H1 (cell line): ENCODE measurements at regions not wholly inside any gene's neighbourhood (a gene's known extent, or its start where the extent isn't known, plus 50 kb on each side); places are given as distances from the start of the nearest gene placed in this dataset.

ENCODE experiments used
- CTCF ChIA-PET: fragments of 300-600 bp; sonication (Branson Sonifier 250); formaldehyde crosslinking; loops from one replicate; lab custom pipeline; 2021; ENCODE audit not compliant: partially characterized antibody; lab: Charles Lee
- POLR2A ChIA-PET: fragments of 300-600 bp; sonication (Branson Sonifier 250); formaldehyde crosslinking; loops from one replicate; lab custom pipeline; 2021; ENCODE audit warnings: inconsistent platforms; ENCODE audit not compliant: partially characterized antibody; lab: Charles Lee
- DNase-seq, 2 experiments: peaks; one replicate each; pipeline versions ENCODE4 v3.0.0 to v3.0.0-alpha.2; 2010 to 2022; ENCODE audit warnings: low spot score in 2 of 2, low read depth in 1 of 2, mixed read lengths in 1 of 2
- FAIRE-seq: peaks from 2 replicates; lab custom pipeline; 2011; peaks lifted over from hg19 to GRCh38; lab: Jason Lieb, UNC
- H2AFZ ChIP-seq: 2 replicates; pipeline ENCODE4 v1.8.1; 2012; ENCODE audit warnings: low read length, inconsistent platforms
- H2AK5ac ChIP-seq: 2 replicates; pipeline ENCODE4 v1.6.1; 2013; ENCODE audit warnings: low read depth, low read length
- H2BK120ac ChIP-seq: replicated peaks from 2 replicates; pipeline ENCODE3; 2013; ENCODE audit warnings: low read depth, low read length, inconsistent platforms
- H2BK12ac ChIP-seq: 2 replicates; pipeline ENCODE4 v1.6.1; 2013; ENCODE audit warnings: low read depth, low read length
- H2BK15ac ChIP-seq: 2 replicates; pipeline ENCODE4 v1.6.1; 2013; ENCODE audit warnings: low read length
- H2BK20ac ChIP-seq: 2 replicates; pipeline ENCODE4 v1.6.1; 2013; ENCODE audit warnings: low read length
- H2BK5ac ChIP-seq: 2 replicates; pipeline ENCODE4 v1.6.1; 2013; ENCODE audit warnings: low read depth, low read length
- H3K14ac ChIP-seq: 2 replicates; pipeline ENCODE4 v1.6.1; 2013; ENCODE audit warnings: inconsistent platforms; ENCODE audit not compliant: insufficient read length
- H3K18ac ChIP-seq: 2 replicates; pipeline ENCODE4 v1.6.1; 2013; ENCODE audit warnings: low read length; ENCODE audit errors: extremely low read depth
- H3K23ac ChIP-seq: 2 replicates; pipeline ENCODE4 v1.6.1; 2013; ENCODE audit warnings: inconsistent platforms; ENCODE audit not compliant: insufficient read length
- H3K23me2 ChIP-seq: 2 replicates; pipeline ENCODE4 v1.6.1; 2013; ENCODE audit warnings: low read depth, low read length
- H3K27ac ChIP-seq: 2 replicates; pipeline ENCODE4 v1.6.1; 2011; ENCODE audit warnings: low read depth, low read length, inconsistent platforms
- H3K27me3 ChIP-seq, 4 experiments: replicated peaks in 1 of 4; 1 replicate in 1 of 4; 2 replicates in 3 of 4; pipeline versions ENCODE4 v1.6.1 to v1.8.1; 2011 to 2013; ENCODE audit warnings: low read length in 3 of 4, mild to moderate bottlenecking in 3 of 4, inconsistent platforms in 2 of 4, mixed read lengths in 2 of 4, moderate library complexity in 1 of 4; ENCODE audit not compliant: control insufficient read depth in 3 of 4, insufficient read depth in 3 of 4; ENCODE audit errors: extremely low read depth in 1 of 4
- H3K36me3 ChIP-seq, 4 experiments: 2 replicates each; pipeline versions ENCODE4 v1.6.1 to v1.8.1; 2011 to 2013; ENCODE audit warnings: mild to moderate bottlenecking in 4 of 4, low read length in 3 of 4, moderate library complexity in 2 of 4, control low read depth in 1 of 4, inconsistent platforms in 1 of 4; ENCODE audit not compliant: insufficient read depth in 4 of 4, control insufficient read depth in 2 of 4
- H3K4ac ChIP-seq: replicated peaks from 2 replicates; pipeline ENCODE3; 2013; ENCODE audit warnings: low read length, low read depth, mixed read lengths, inconsistent platforms; ENCODE audit not compliant: insufficient read length
- H3K4me1 ChIP-seq, 4 experiments: replicated peaks in 1 of 4; 1 replicate in 1 of 4; 2 replicates in 3 of 4; pipeline versions ENCODE4 v1.6.1 to v1.8.1; 2011 to 2013; ENCODE audit warnings: low read length in 3 of 4, inconsistent platforms in 2 of 4, mixed read lengths in 1 of 4; ENCODE audit not compliant: insufficient read depth in 4 of 4, control insufficient read depth in 3 of 4
- H3K4me2 ChIP-seq, 2 experiments: 2 replicates each; pipeline versions ENCODE4 v1.6.1 to v1.8.1; 2011 to 2013; ENCODE audit warnings: low read depth in 2 of 2, low read length in 2 of 2, control low read depth in 1 of 2, inconsistent platforms in 1 of 2, mild to moderate bottlenecking in 1 of 2; ENCODE audit not compliant: insufficient read depth in 1 of 2
- H3K4me3 ChIP-seq, 4 experiments: fragments of 200-600, 300-600 bp in 1 of 4; sonication (generic), shearing (Covaris generic), sonication (Bioruptor Twin) in 1 of 4; 2 replicates each; pipeline versions ENCODE4 v1.5.1 to v1.8.1; 2011 to 2016; ENCODE audit warnings: low read length in 4 of 4, low read depth in 3 of 4, control low read depth in 2 of 4, inconsistent platforms in 2 of 4, mild to moderate bottlenecking in 2 of 4, mixed read lengths in 1 of 4, moderate library complexity in 1 of 4; ENCODE audit not compliant: insufficient read depth in 2 of 4; ENCODE audit errors: extremely low read depth in 1 of 4
- H3K56ac ChIP-seq: replicated peaks from 2 replicates; pipeline ENCODE3; 2013; ENCODE audit warnings: low read depth, mild to moderate bottlenecking, mixed read lengths, low read length, inconsistent platforms; ENCODE audit not compliant: insufficient read length
- H3K79me1 ChIP-seq: 2 replicates; pipeline ENCODE4 v1.6.1; 2013; ENCODE audit warnings: low read depth, low read length, control low read depth
- H3K79me2 ChIP-seq, 2 experiments: 2 replicates each; pipeline versions ENCODE4 v1.6.1 to v1.8.1; 2012 to 2013; ENCODE audit warnings: low read length in 2 of 2, mild to moderate bottlenecking in 2 of 2, inconsistent platforms in 1 of 2; ENCODE audit not compliant: insufficient read depth in 2 of 2, control insufficient read depth in 1 of 2
- H3K9ac ChIP-seq, 4 experiments: replicated peaks in 1 of 4; 1 replicate in 1 of 4; 2 replicates in 3 of 4; pipeline versions ENCODE4 v1.6.1 to v1.8.1; 2011 to 2013; ENCODE audit warnings: low read depth in 3 of 4, low read length in 3 of 4, control low read depth in 2 of 4, mild to moderate bottlenecking in 2 of 4, moderate library complexity in 2 of 4, inconsistent platforms in 1 of 4; ENCODE audit errors: extremely low read depth in 1 of 4
- H3K9me3 ChIP-seq, 2 experiments: 2 replicates each; pipeline versions ENCODE4 v1.6.1 to v1.8.1; 2012 to 2013; ENCODE audit warnings: mild to moderate bottlenecking in 2 of 2, moderate library complexity in 2 of 2, control low read depth in 1 of 2, inconsistent platforms in 1 of 2, low read depth in 1 of 2, low read length in 1 of 2, mixed read lengths in 1 of 2; ENCODE audit not compliant: insufficient read depth in 2 of 2
- H4K20me1 ChIP-seq, 2 experiments: replicated peaks in 1 of 2; 2 replicates each; pipeline versions ENCODE3 to v1.8.1; 2011 to 2013; ENCODE audit warnings: inconsistent platforms in 2 of 2, low read length in 2 of 2, mild to moderate bottlenecking in 1 of 2; ENCODE audit not compliant: insufficient read depth in 2 of 2, control insufficient read depth in 1 of 2
- H4K5ac ChIP-seq: 2 replicates; pipeline ENCODE4 v1.6.1; 2013; ENCODE audit warnings: low read length, low read depth, mixed read lengths, inconsistent platforms; ENCODE audit not compliant: insufficient read length
- H4K8ac ChIP-seq: 2 replicates; pipeline ENCODE4 v1.8.0; 2013; ENCODE audit warnings: mild to moderate bottlenecking, moderate library complexity, low read length, inconsistent platforms; ENCODE audit not compliant: insufficient read depth; ENCODE audit errors: extremely low read depth
- H4K91ac ChIP-seq: replicated peaks from 2 replicates; pipeline ENCODE3; 2013; ENCODE audit warnings: low read length, mixed read lengths, inconsistent platforms; ENCODE audit not compliant: insufficient read length
- BACH1 ChIP-seq: IDR thresholded peaks from 2 replicates; pipeline ENCODE4 v1.6.1; 2012; ENCODE audit warnings: low read length, improper control_type of control experiment
- EZH2 ChIP-seq: fragments of 200-600 bp; sonication (generic); IDR thresholded peaks from 2 replicates; pipeline ENCODE4 v1.7.1; 2012; ENCODE audit warnings: low read depth, mild to moderate bottlenecking, moderate library complexity, low read length, inconsistent platforms; ENCODE audit not compliant: severe bottlenecking
- FOSL1 ChIP-seq: IDR thresholded peaks from 2 replicates; pipeline ENCODE4 v1.6.1; 2011; ENCODE audit warnings: mild to moderate bottlenecking, low read depth, low read length, moderate library complexity; ENCODE audit not compliant: insufficient read depth
- MAFK ChIP-seq: IDR thresholded peaks from 2 replicates; pipeline ENCODE4 v1.6.1; 2012; ENCODE audit warnings: low read depth, mild to moderate bottlenecking, improper control_type of control experiment, low read length
- MAX ChIP-seq: IDR thresholded peaks from 2 replicates; pipeline ENCODE4 v1.6.1; 2012; ENCODE audit warnings: inconsistent platforms
- NRF1 ChIP-seq: IDR thresholded peaks from 2 replicates; pipeline ENCODE4 v1.6.1; 2011; ENCODE audit warnings: mild to moderate bottlenecking, low read depth, low read length, improper control_type of control experiment
- RFX5 ChIP-seq: IDR thresholded peaks from 2 replicates; pipeline ENCODE4 v1.6.1; 2011; ENCODE audit warnings: low read depth, low read length, improper control_type of control experiment, borderline replicate concordance
- SP2 ChIP-seq: IDR thresholded peaks from 2 replicates; pipeline ENCODE4 v1.6.1; 2012; ENCODE audit warnings: mild to moderate bottlenecking, low read length, inconsistent platforms
- TAF7 ChIP-seq: optimal IDR thresholded peaks from 2 replicates; pipeline ENCODE3; 2011; ENCODE audit warnings: low read depth, mild to moderate bottlenecking, inconsistent platforms, low read length, moderate library complexity, borderline replicate concordance
- WGBS, 2 experiments: shearing (Covaris generic) in 1 of 2; methylation state at CpG; one replicate each; pipeline versions ENCODE4 v1.1.6 to v1.1.7; 2013 to 2015; ENCODE audit warnings: low lambda C conversion rate in 2 of 2, mixed read lengths in 2 of 2, inconsistent platforms in 1 of 2, low coverage in 1 of 2, missing lambda C conversion rate in 1 of 2; ENCODE audit not compliant: insufficient replicate concordance in 2 of 2, insufficient coverage in 1 of 2, insufficient read length in 1 of 2; ENCODE audit errors: extremely low coverage in 1 of 2, missing lambda C conversion rate in 1 of 2; 5-methylcytosine and 5-hydroxymethylcytosine counted together

GRCh38 chr6:142659661-142660060, 285.3 kb downstream of the HIVEP2 start:
- no peaks in the 10 kb centered on the region for H3K79me1 ChIP-seq
- no peak overlapping the region for H3K18ac ChIP-seq
- H4K5ac ChIP-seq, result no peak overlapping the region
- no peak overlapping the region for H2BK120ac ChIP-seq
- H3K23me2 ChIP-seq, result no peaks in the 10 kb centered on the region
- CTCF ChIA-PET, result interaction anchor here (1.8 kb wide), 1 partner anchor 93 kb away, joined by 4 read pairs; no protein-coding TSS in a partner anchor
- FAIRE-seq (no peak), DNase-seq (no peak)
- no peak overlapping the region for H2BK12ac ChIP-seq
- H3K4ac ChIP-seq, result no peak overlapping the region
- H3K14ac ChIP-seq, result no peak overlapping the region
- POLR2A ChIA-PET, result no interaction called here
- no peak overlapping the region for H3K4me2 ChIP-seq
- H3K4me1 ChIP-seq, result no peaks in the 10 kb centered on the region
- no peak overlapping the region for H2AK5ac ChIP-seq
- H3K4me3 ChIP-seq, result no peak overlapping the region
- H4K20me1 ChIP-seq, result no peaks in the 10 kb centered on the region
- H3K9ac ChIP-seq, result no peak overlapping the region
- no peak overlapping the region for H3K27ac ChIP-seq
- peaks cover 8 to 14% of the 10 kb centered on the region in 2 experiments; a peak in 3 of 4 replicates for H3K9me3 ChIP-seq
- no peak overlapping the region for H4K91ac ChIP-seq
- no peak overlapping the region for H3K23ac ChIP-seq
- H2BK20ac ChIP-seq, result no peak overlapping the region
- H2AFZ ChIP-seq, result no peak overlapping the region
- 88% methylated on average over 2 of the region's 2 CpGs; no CpG with 5 or more reads in 1 of the 2 experiments for WGBS, 2 experiments
- 0 out of 8 replicates have a peak, but pooled peaks cover 0 to 2% (median 0%) of the 10 kb centered on the region in 4 experiments for H3K36me3 ChIP-seq
- H3K56ac ChIP-seq, result no peak overlapping the region
- no peaks in the 10 kb centered on the region for H3K27me3 ChIP-seq
- H2BK15ac ChIP-seq, result no peak overlapping the region
- no peaks in the 10 kb centered on the region for H3K79me2 ChIP-seq
- H2BK5ac ChIP-seq, result no peak overlapping the region
- H4K8ac ChIP-seq, result no peak overlapping the region
- TF ChIP-seq MAFK (no peak), EZH2 (no peak), RFX5 (no peak), BACH1 (no peak), FOSL1 (no peak), TAF7 (no peak), SP2 (no peak), MAX (no peak), NRF1 (no peak)
